A549 (cell line): ENCODE measurements at regions not wholly inside any gene's neighbourhood (a gene's known extent, or its start where the extent isn't known, plus 50 kb on each side); places are given as distances from the start of the nearest gene placed in this dataset.

Experiments used
- ATAC-seq, 2 experiments: fragments of 200-7000 bp in 1 of 2; fragments of >200 bp in 1 of 2; cut with Nextera tagmentation in 1 of 2; cut with Tn5 transposase in 1 of 2; 3 replicates each; pipeline versions ENCODE4 v1.8.0 to v1.9.1; 2018 to 2020; ENCODE audit warnings: mild to moderate bottlenecking in 1 of 2, moderate library complexity in 1 of 2
- CTCF ChIA-PET: fragments of 300-600 bp; sonication (Branson Sonifier 250); formaldehyde crosslinking; extraction: SDS; loops from one replicate; lab custom pipeline; 2021; ENCODE audit warnings: antibody characterized with exemption, inconsistent platforms; lab: Yijun Ruan, JAX
- POLR2A ChIA-PET: fragments of 350-600 bp; formaldehyde crosslinking; extraction: SDS; loops from one replicate; lab custom pipeline; 2021; ENCODE audit warnings: antibody characterized with exemption, inconsistent platforms; lab: Yijun Ruan, JAX
- DNase-seq, 2 experiments: peaks; one replicate each; pipeline versions ENCODE4 v3.0.0 to v3.0.0-alpha.2; 2011 to 2016; ENCODE audit warnings: low read depth in 1 of 2, low spot score in 1 of 2
- FAIRE-seq: peaks from 2 replicates; lab custom pipeline; 2011; peaks lifted over from hg19 to GRCh38; lab: Jason Lieb, UNC
- H3K27ac ChIP-seq, 2 experiments: fragments of >200 bp; sonication (Bioruptor Twin); formaldehyde crosslinking; 3 replicates each; pipeline ENCODE4 v1.5.1; 2016 to 2017
- H3K4me1 ChIP-seq: fragments of >200 bp; sonication (Bioruptor Twin); formaldehyde crosslinking; 3 replicates; pipeline ENCODE4 v1.6.1; 2016
- H3K4me2 ChIP-seq: fragments of >200 bp; sonication (Bioruptor Twin); formaldehyde crosslinking; 3 replicates; pipeline ENCODE4 v1.6.1; 2016
- H3K4me3 ChIP-seq: fragments of >200 bp; sonication (Bioruptor Twin); formaldehyde crosslinking; 3 replicates; pipeline ENCODE4 v1.5.1; 2016
- H3K9me3 ChIP-seq: fragments of >200 bp; sonication (Bioruptor Twin); formaldehyde crosslinking; 3 replicates; pipeline ENCODE4 v1.6.1; 2016
- GATA3 ChIP-seq: IDR thresholded peaks from 2 replicates; pipeline ENCODE4 v1.6.1; 2012; ENCODE audit warnings: borderline replicate concordance
- HES2 ChIP-seq: fragments of >200 bp; sonication (Bioruptor Twin); formaldehyde crosslinking; IDR thresholded peaks from 2 replicates; pipeline ENCODE4 v1.6.1; 2016
- HMGXB4 ChIP-seq: fragments of 250-450 bp; sonication (Bioruptor Pico); IDR thresholded peaks from 2 replicates; pipeline ENCODE4 v1.5.0; 2021; ENCODE audit warnings: mild to moderate bottlenecking, moderate library complexity, borderline replicate concordance
- HOXB13 ChIP-seq: fragments of 250-450 bp; sonication (Bioruptor Pico); IDR thresholded peaks from 2 replicates; pipeline ENCODE4 v1.5.0; 2020; ENCODE audit warnings: low read depth, mild to moderate bottlenecking, moderate library complexity
- HOXB5 ChIP-seq: fragments of 250-450 bp; sonication (Bioruptor Pico); IDR thresholded peaks from 2 replicates; pipeline ENCODE4 v1.5.0; 2020; ENCODE audit warnings: mild to moderate bottlenecking, moderate library complexity
- KDM5A ChIP-seq: fragments of 200-600 bp; sonication (generic); IDR thresholded peaks from 2 replicates; pipeline ENCODE4 v1.6.1; 2016; ENCODE audit warnings: antibody characterized with exemption, mild to moderate bottlenecking
- NPAS2 ChIP-seq: fragments of 250-450 bp; sonication (Bioruptor Pico); IDR thresholded peaks from 2 replicates; pipeline ENCODE4 v1.8.0; 2022; ENCODE audit warnings: mild to moderate bottlenecking, moderate library complexity, borderline replicate concordance
- NR3C1 ChIP-seq: fragments of >200 bp; sonication (Bioruptor Twin); formaldehyde crosslinking; IDR thresholded peaks from 3 replicates; pipeline ENCODE4 v1.6.1; 2017
- POLR2AphosphoS2 ChIP-seq: conservative IDR thresholded peaks from 2 replicates; pipeline ENCODE4 v1.6.1; 2012; ENCODE audit warnings: low read length, improper control_type of control experiment, inconsistent platforms
- RCOR1 ChIP-seq: fragments of 150-350 bp; IDR thresholded peaks from 2 replicates; pipeline ENCODE4 v1.6.1; 2014; ENCODE audit warnings: antibody characterized with exemption, low read length, low read depth
- REST ChIP-seq: fragments of 200-600 bp; sonication (generic); IDR thresholded peaks from 2 replicates; pipeline ENCODE4 v1.6.1; 2016; ENCODE audit warnings: antibody characterized with exemption, mild to moderate bottlenecking, moderate library complexity
- RFX5 ChIP-seq: fragments of 450-650 bp; IDR thresholded peaks from 2 replicates; pipeline ENCODE4 v1.7.1; 2014; ENCODE audit warnings: antibody characterized with exemption, mild to moderate bottlenecking, moderate library complexity
- TP53 ChIP-seq: fragments of 250-450 bp; sonication (Bioruptor Pico); IDR thresholded peaks from 2 replicates; pipeline ENCODE4 v1.5.0; 2021; ENCODE audit warnings: mild to moderate bottlenecking, moderate library complexity
- ZNF302 ChIP-seq: fragments of 250-450 bp; sonication (Bioruptor Pico); IDR thresholded peaks from 2 replicates; pipeline ENCODE4 v1.9.0; 2021; ENCODE audit warnings: inconsistent platforms, mild to moderate bottlenecking, moderate library complexity
- ZSCAN20 ChIP-seq: fragments of 250-450 bp; sonication (Bioruptor Pico); IDR thresholded peaks from 2 replicates; pipeline ENCODE4 v1.8.0; 2022; ENCODE audit warnings: mild to moderate bottlenecking, moderate library complexity
- WGBS: methylation state at CpG from one replicate; pipeline ENCODE4 v1.1.6; 2017; ENCODE audit errors: missing lambda C conversion rate; 5-methylcytosine and 5-hydroxymethylcytosine counted together
- TF ChIP-seq, protein P1 (sequence below): fragments of >200 bp; sonication (Bioruptor Twin); formaldehyde crosslinking; IDR thresholded peaks from 3 replicates; pipeline ENCODE4 v1.5.1; 2016

DNA sequence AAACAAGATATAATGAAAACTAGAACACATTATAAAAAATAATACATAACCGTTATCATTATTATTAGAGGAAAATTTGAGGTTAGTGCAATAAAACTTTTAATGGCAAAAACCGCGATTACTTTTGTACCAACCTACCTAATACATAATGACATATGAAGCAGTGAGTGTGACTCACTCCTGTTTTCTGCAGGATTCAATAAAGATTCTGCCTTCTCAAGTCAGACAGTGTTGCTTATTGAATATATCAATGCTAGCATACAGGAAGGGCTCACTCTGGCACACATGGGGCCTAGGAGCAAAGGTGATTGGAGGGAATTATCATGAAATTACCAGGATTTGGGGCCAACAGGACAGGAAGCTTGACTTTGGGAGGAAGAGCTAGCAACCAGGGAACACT is 230.8 kb upstream of the CEP162 start (continued):
- TF ChIP-seq REST (no peak), TP53 (no peak), GATA3 (no peak), HOXB13 (no peak), POLR2AphosphoS2 (no peak)
- TF ChIP-seq, all 56 proteins: peak for 0

DNA sequence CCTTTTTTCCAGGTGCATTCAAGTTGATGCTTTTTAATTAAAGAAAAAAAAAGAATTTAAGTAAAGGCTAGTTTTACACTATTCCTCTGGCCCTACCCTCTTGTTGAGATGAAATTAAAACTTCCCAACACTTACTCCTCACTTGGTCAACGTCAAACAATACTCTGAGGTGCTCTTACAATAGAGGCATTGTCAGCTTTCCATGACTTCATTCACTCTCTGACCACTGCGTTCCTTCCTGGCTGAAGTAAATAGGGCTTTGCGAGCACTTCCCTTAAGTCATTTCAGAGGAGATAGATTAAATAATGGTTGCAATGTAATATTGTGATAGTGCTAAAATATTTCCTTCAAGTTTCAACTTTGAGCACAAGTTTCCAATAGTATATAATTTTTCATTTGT is 229.8 kb upstream of the CEP162 start:
- TF ChIP-seq RCOR1 (no peak), RFX5 (no peak), ZNF302 (CRISPR knock-in tag) (no peak)
- ChIA-PET POLR2A (no interaction called here), CTCF (no interaction called here)
- Histone ChIP-seq H3K4me3 (no peak overlapping the region), H3K4me1 (peaks cover under 1% of the 10 kb centered on the region; the same call in 1 of the 3 replicates), H3K4me2 (no peak overlapping the region), H3K9me3 (no peaks in the 10 kb centered on the region), H3K27ac (no peak overlapping the region)
- DNase-seq (no peak), ATAC-seq (no peak), FAIRE-seq (no peak)
- WGBS, result 63% methylated on average over 3 of the region's 3 CpGs

- POLR2A ChIA-PET, result no interaction called here
- FAIRE-seq, result no peak
Measured at GRCh38 chr6:84456803-84457202, 229.4 kb upstream of the CEP162 start.

More at GRCh38 chr6:84456803-84457202, 229.4 kb upstream of the CEP162 start:
- Histone ChIP-seq H3K27ac (no peak overlapping the region), H3K9me3 (no peaks in the 10 kb centered on the region), H3K4me1 (no peaks in the 10 kb centered on the region), H3K4me3 (no peak overlapping the region), H3K4me2 (no peak overlapping the region)
- DNase-seq, result no peak
- CTCF ChIA-PET, result no interaction called here
- TF ChIP-seq, protein P1, sequence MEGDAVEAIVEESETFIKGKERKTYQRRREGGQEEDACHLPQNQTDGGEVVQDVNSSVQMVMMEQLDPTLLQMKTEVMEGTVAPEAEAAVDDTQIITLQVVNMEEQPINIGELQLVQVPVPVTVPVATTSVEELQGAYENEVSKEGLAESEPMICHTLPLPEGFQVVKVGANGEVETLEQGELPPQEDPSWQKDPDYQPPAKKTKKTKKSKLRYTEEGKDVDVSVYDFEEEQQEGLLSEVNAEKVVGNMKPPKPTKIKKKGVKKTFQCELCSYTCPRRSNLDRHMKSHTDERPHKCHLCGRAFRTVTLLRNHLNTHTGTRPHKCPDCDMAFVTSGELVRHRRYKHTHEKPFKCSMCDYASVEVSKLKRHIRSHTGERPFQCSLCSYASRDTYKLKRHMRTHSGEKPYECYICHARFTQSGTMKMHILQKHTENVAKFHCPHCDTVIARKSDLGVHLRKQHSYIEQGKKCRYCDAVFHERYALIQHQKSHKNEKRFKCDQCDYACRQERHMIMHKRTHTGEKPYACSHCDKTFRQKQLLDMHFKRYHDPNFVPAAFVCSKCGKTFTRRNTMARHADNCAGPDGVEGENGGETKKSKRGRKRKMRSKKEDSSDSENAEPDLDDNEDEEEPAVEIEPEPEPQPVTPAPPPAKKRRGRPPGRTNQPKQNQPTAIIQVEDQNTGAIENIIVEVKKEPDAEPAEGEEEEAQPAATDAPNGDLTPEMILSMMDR, result no peak
- TF ChIP-seq NPAS2 (CRISPR knock-in tag) (no peak), HES2 (no peak), HOXB5 (CRISPR knock-in tag) (no peak), KDM5A (no peak), ZSCAN20 (CRISPR knock-in tag) (no peak), HMGXB4 (CRISPR knock-in tag) (no peak), HOXB13 (no peak), NR3C1 (no peak)
- ATAC-seq, result no peak
- WGBS, result 79% methylated on average over 4 of the region's 4 CpGs
